NB4 (cell line): ENCODE measurements at regions not wholly inside any gene's neighbourhood (a gene's known extent, or its start where the extent isn't known, plus 50 kb on each side); places are given as distances from the start of the nearest gene placed in this dataset.

Experiments used
- MAX ChIP-seq: IDR thresholded peaks from 2 replicates; pipeline ENCODE4 v1.6.1; 2011; ENCODE audit warnings: low read depth, low read length
- MYC ChIP-seq: IDR thresholded peaks from 2 replicates; pipeline ENCODE4 v1.6.1; 2011; ENCODE audit warnings: low read depth, low read length
- POLR2A ChIP-seq: IDR thresholded peaks from 2 replicates; pipeline ENCODE4 v1.6.1; 2011; ENCODE audit warnings: mild to moderate bottlenecking; ENCODE audit not compliant: insufficient read length; ENCODE audit errors: extremely low read depth
- TF ChIP-seq, protein P1 (sequence below): IDR thresholded peaks from one replicate; pipeline ENCODE4 v1.5.1; 2012; ENCODE audit warnings: low read depth, low read length

GRCh38 chrX:117487421-117487820, 629.2 kb downstream of the KLHL13 start:
- TF ChIP-seq, protein P1, sequence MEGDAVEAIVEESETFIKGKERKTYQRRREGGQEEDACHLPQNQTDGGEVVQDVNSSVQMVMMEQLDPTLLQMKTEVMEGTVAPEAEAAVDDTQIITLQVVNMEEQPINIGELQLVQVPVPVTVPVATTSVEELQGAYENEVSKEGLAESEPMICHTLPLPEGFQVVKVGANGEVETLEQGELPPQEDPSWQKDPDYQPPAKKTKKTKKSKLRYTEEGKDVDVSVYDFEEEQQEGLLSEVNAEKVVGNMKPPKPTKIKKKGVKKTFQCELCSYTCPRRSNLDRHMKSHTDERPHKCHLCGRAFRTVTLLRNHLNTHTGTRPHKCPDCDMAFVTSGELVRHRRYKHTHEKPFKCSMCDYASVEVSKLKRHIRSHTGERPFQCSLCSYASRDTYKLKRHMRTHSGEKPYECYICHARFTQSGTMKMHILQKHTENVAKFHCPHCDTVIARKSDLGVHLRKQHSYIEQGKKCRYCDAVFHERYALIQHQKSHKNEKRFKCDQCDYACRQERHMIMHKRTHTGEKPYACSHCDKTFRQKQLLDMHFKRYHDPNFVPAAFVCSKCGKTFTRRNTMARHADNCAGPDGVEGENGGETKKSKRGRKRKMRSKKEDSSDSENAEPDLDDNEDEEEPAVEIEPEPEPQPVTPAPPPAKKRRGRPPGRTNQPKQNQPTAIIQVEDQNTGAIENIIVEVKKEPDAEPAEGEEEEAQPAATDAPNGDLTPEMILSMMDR = no peak
- TF ChIP-seq POLR2A (no peak), MAX (no peak), MYC (no peak)
